GM19395 (cell line): ENCODE measurements at regions not wholly inside any gene's neighbourhood (a gene's known extent, or its start where the extent isn't known, plus 50 kb on each side); places are given as distances from the start of the nearest gene placed in this dataset.

Experiments used
- ATAC-seq: cut with Tn5 transposase; IDR thresholded peaks from one replicate; pipeline ENCODE4 v1.9.1; 2021; ENCODE audit warnings: mild to moderate bottlenecking, moderate library complexity; ENCODE audit not compliant: unreplicated experiment

DNA sequence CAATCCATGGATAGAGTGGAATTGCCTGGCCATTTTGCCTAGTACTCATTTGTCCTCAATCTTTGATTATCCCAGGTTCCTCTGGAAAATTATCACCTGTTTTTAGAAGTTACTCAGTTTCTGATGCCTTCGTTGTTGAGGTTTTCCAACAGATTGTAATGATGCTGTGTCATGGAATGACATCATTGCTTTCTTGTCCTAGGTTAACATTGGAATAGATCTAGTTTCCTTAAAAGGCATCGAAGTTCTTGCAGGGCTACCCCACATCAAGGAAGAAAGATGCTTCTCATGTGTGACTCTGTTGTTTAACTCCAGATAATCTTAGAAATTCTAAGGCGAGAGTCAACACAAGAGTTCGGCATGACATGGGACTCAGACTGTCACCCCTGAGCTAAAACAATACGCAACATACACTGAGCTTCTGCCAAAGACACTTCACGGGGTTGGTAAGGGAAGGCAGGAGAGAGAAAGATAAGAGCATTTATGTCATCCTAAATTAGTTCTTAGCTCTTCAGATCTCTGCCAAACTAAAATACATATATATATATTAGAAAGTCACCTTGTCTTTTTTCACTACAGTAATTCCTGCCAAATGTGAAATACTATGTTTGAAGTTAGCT lies 293.2 kb upstream of the WWC1 start:
- no peak for ATAC-seq

- no peak for ATAC-seq
Observed at GRCh38 chr5:167999182-167999581, 292.3 kb upstream of the WWC1 start.

DNA sequence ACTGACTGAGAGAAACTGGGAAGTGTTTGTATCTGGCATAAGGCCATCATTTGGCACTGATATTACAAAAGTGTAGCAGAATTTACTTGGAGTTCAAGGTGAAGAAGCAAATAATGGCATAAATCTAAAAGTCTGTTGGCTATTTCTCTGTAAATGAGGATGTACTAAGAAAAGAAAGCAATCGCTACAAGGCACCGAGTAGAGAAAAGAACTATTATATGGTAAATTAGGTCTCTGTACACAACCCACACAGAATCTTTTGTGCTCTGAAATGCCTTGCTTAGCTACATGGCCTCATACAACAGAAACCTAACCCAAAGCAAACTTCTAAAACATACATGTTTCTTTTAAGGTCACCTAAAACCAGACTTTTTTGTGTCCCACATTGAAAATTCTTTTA lies 290.1 kb upstream of the WWC1 start:
- ATAC-seq, result no peak

GRCh38 chr5:168002116-168002515 lies 289.3 kb upstream of the WWC1 start:
- ATAC-seq, result no peak

DNA sequence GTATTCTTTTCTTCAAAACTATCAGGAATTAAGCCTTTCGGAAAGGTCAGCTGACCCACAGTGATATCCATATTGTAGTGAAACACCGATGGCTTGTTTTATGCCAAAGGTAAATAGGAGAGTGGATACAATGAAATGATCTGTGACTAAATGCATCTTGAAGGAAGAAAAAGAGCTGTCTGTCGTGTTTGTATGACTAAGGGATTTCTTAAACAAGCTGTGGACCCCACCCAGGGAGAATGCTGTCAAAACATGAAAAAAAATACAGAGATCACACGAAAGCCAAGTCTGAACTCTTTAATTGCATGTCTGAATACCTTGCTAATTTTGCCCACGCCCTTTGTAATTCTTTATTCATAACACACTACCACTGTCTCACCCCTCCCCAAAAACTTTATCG lies 286.4 kb upstream of the WWC1 start:
- ATAC-seq, result no peak

DNA sequence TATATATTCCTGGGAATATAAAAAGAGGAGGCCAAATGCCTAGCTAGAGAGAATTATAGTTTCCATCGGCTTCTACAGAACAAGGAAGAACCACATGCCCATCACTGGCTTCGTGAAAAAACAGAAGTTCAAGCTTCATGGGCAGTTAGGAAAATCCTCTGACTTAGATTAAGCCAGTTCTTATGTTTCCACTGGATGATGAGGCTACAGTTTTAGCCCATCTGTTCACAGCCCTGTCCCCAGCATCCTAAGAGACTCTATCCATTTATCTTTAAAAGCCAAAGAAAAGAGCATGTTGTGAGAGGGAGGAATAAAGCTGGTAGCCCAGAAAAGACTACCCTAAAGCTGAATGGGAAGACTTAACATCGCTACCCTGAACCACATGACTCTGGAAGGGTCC lies 285.5 kb upstream of the WWC1 start:
- no peak for ATAC-seq

DNA sequence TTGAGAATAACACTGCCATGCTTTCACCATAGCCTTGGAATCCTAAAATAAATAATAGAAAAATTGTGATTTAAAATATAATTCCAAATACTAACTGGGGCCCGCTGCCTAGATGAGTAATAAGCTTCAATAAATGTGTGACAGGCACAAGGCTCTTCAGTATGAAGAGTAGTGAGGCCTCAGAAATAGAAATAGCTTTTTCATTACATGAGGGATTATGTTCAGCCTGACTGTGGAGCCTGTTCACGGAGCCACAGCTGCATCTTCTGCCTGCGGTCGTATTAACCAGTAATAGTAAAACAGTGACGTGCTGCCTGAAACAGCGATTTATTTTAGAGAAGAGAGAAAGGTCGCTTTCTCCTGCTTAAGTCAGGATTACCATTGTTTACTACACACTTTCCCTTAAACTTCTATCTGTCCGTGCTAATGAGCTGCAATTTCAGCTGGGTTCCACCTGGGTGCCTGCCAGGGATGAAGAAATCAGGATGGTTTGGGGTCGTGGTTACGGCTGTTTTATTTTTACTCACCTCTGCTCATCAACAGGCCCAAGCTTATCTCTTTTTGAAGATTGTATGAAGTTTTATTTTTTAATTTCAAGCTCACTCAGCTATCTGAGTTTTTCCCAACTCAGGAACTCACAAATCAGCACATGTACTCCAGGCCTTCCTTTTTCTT lies 284.9 kb upstream of the WWC1 start:
- no peak for ATAC-seq

DNA sequence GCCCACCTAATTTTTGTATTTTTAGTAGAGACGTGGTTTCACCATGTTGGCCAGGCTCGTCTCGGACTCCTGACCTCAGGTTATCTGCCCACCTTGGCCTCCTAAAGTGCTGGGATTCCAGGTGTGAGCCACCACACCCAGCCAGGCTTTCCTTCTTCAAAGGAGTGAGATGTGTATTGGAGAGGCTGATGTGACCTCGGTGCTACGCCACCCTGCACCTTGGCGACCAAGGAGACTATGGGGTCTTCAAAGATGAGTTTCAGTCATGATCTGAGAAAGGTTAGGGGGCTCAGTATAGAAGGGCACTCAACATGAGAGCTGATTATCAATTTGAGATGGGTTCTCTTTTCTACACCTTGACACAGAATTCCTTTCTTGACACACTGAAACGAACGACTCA lies 284.2 kb upstream of the WWC1 start:
- no peak for ATAC-seq

DNA sequence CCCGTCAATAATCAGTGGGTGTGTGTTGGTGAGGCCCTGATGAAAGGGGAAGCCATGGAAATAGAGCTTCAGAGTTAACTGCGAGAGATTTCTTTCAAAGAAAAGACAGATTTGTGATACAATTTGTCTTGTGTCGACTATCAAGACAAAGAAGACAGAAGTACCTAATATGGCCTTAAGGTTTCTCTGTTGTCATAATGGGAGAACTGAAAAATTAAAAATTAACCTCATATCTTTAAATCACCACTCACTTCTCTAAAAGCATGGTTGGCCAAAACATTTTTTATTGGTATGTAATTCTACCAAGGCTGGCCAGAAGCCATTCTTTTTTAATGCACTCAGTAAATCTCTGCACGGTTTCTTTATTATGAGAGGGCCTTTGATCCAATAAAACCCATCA lies 282.9 kb upstream of the WWC1 start:
- ATAC-seq, result no peak

GRCh38 chr5:168011096-168011495 lies 280.3 kb upstream of the WWC1 start:
- ATAC-seq, result no peak

DNA sequence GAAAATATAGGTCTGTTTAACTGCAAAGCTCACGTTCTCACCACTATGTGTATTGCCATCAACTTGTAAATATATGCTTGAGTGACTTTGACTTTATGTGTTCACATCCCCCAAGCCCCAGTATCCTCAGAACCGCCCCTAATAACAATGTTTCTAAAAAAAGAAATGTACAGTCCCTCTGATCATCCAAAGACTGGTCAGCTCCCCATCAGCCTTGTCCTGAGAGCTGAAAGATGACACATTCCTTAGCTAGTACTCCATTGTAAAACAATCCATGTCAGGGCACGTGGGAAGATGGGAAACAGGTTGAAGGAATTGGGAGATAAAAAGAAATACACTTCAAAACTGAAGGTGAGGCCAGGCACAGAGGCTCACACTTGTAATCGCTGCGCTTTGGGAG lies 279.4 kb upstream of the WWC1 start:
- ATAC-seq, result no peak

DNA sequence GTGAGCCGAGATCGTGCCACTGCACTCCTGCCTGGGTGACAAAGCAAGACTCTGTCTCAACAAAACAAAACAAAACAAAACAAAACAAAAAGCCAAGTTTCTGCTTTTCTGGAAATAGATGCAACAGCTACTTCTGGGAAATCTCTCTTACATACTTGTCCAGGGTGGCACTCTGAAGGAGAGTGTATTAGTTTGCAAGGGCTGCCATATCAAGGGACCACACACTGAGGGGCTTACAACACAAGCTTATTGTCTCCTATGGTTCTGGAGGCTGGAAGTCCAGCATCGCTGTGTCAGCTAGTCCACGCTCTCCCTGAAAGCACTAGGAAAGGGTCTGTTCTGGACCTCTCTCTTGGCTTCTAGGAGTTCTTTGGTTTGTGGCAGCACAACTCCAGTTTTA lies 277.9 kb upstream of the WWC1 start:
- ATAC-seq, result no peak

DNA sequence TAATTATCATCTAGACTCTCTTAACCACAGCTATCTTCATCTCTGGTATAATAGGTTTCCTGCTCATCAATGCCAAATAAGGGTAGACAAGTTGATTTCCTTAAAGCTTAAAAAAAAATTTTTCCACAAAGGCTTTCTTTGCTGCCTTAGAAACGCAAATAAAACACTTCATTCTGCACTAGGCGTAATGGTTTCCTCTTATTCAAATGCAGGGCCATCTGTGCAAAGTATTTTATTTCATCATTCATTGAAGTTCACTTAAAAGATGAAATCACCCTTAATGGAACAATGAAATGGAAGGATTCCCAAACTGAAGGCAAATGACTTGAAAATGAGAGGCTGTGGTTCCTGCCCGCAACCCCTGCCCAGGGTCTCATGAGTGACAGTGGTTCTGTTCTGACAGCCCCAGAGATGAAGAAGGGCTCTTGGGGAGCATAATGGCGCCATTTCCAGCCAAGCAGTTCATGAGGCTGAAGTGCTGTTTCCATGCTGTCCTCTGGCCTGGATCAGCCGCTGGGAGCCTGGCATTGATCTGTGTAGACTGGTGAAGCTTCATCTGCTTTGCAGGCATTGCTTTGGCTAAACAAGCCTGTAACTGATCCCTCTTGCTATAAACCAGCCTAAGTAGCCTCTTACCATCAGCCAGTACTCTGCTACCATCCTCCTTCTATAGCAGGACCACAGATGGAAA lies 276.9 kb upstream of the WWC1 start:
- ATAC-seq, result no peak

- no peak for ATAC-seq
Observed at GRCh38 chr5:168015506-168015905, 275.9 kb upstream of the WWC1 start.

- no peak for ATAC-seq
Observed at GRCh38 chr5:168017313-168017712, 274.1 kb upstream of the WWC1 start.

GRCh38 chr5:168019143-168019542 lies 272.3 kb upstream of the WWC1 start:
- no peak for ATAC-seq

GRCh38 chr5:168020542-168021294 lies 270.7 kb upstream of the WWC1 start:
- ATAC-seq, result no peak

- ATAC-seq, result no peak
Observed at GRCh38 chr5:168022446-168023169, 268.8 kb upstream of the WWC1 start.

- ATAC-seq, result no peak
Observed at GRCh38 chr5:168023191-168023590, 268.3 kb upstream of the WWC1 start.

GRCh38 chr5:168024306-168024705 lies 267.1 kb upstream of the WWC1 start:
- ATAC-seq, result no peak

GRCh38 chr5:168027007-168027406 lies 264.4 kb upstream of the WWC1 start:
- no peak for ATAC-seq
